ENCODE measurements at regions not wholly inside any gene's neighbourhood (a gene's known extent, or its start where the extent isn't known, plus 50 kb on each side); places are given as distances from the start of the nearest gene placed in this dataset.

DNA sequence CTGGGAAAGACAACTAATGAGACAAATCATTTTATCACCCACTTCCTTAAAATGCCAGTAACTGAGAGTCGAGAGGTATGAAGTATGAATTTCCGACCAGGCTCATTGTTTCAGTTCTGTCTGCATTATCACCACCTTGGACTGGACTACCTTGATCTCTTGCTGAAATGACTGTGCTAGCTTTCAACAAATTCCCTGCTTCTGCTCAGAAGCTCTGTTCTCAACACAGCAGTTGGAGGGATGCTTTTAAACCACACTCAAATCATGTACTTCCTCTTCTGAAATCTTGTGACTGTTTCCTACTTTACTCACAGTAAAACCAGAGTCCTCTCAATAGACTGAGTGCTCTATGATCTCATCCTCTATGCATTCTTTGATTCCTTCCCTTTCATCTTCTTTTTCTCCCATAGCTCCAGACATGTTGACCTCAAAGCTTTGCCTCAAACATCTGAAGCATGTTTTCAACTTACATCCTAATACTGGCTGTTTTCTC is 195.8 kb downstream of the KCNJ2 start:
- H3K27ac ChIP-seq = no peak overlapping the region
- DNase-seq (ENCODE audit: low read depth, low spot score) = no peak
- no peak for TF ChIP-seq EZH2 (IDR thresholded peaks at IDR 0.05)
- TF ChIP-seq POLR2AphosphoS5 (IDR thresholded peaks at IDR 0.05; ENCODE audit: borderline replicate concordance, low read depth, low read length) = no peak

DNA sequence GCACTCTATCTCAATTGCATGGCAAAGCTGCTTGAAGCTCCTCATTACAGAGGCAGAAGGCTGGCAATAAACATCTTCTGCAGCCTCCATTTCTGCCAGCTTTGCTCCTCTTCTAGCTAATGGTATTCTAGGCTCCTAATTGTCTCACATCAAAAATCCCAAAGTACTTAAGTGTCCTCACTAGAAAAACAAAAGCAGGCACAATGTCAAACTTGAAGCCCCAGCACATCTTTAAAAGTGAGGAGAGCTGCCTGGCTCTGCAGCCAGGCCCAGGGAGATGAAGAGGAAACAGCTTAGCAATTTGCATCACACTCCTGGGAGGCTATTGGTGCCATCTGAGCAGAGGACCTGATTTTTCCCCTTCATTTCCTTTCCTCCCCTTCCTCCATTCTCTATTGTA is 197.1 kb downstream of the KCNJ2 start:
- DNase-seq (ENCODE audit: low read depth, low spot score) = no peak
- no peak for TF ChIP-seq POLR2AphosphoS5 (IDR thresholded peaks at IDR 0.05; ENCODE audit: borderline replicate concordance, low read depth, low read length)
- TF ChIP-seq EZH2 (IDR thresholded peaks at IDR 0.05) = no peak
- no peak for TF ChIP-seq FOXP2 (optimal IDR thresholded peaks at IDR 0.05; ENCODE audit: control extremely low read depth, extremely low read length, insufficient read depth)

More for the DNA sequence above, 195.8 kb downstream of the KCNJ2 start:
- H3K9me3 ChIP-seq (ENCODE audit: low read depth, low read length) = no peaks in the 10 kb centered on the region
- H3K9ac ChIP-seq (ENCODE audit: insufficient read length) = no peak overlapping the region
- no peaks in the 10 kb centered on the region for H3K36me3 ChIP-seq (ENCODE audit: insufficient read depth, low read length)
- H3K4me3 ChIP-seq = no peak overlapping the region

DNA sequence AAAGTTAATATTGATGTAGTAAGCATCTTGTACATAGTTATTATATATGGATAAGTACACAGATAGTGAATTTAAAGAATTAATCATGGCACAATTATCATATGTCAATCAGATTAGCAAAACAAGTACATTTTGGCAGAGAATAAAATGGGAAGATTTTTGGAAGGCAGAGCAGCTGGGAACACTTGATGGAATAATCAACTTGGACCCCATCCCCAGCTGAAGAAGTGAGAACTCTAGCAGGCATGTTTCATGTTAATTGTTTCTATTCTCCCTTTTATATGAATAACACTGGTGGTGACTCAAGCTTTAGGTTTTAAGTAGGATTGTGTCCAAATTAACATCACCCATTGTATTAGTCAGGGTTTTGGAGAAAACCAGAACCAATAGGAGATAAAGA is 198.7 kb downstream of the KCNJ2 start:
- H3K36me3 ChIP-seq (ENCODE audit: insufficient read depth, low read length) = no peaks in the 10 kb centered on the region
- no peak overlapping the region for H3K27ac ChIP-seq
- TF ChIP-seq POLR2AphosphoS5 (IDR thresholded peaks at IDR 0.05; ENCODE audit: borderline replicate concordance, low read depth, low read length) (no peak), FOXP2 (optimal IDR thresholded peaks at IDR 0.05; ENCODE audit: control extremely low read depth, extremely low read length, insufficient read depth) (no peak), EZH2 (IDR thresholded peaks at IDR 0.05) (no peak)
- DNase-seq (ENCODE audit: low read depth, low spot score) = no peak
- H3K4me3 ChIP-seq = no peak overlapping the region
- no peak overlapping the region for H3K9ac ChIP-seq (ENCODE audit: insufficient read length)
- no peaks in the 10 kb centered on the region for H3K9me3 ChIP-seq (ENCODE audit: low read depth, low read length)

More for the DNA sequence above, 197.1 kb downstream of the KCNJ2 start:
- no peaks in the 10 kb centered on the region for H3K36me3 ChIP-seq (ENCODE audit: insufficient read depth, low read length)
- H3K4me3 ChIP-seq = no peak overlapping the region
- H3K9ac ChIP-seq (ENCODE audit: insufficient read length) = no peak overlapping the region
- no peaks in the 10 kb centered on the region for H3K9me3 ChIP-seq (ENCODE audit: low read depth, low read length)
- no peak overlapping the region for H3K27ac ChIP-seq

DNA sequence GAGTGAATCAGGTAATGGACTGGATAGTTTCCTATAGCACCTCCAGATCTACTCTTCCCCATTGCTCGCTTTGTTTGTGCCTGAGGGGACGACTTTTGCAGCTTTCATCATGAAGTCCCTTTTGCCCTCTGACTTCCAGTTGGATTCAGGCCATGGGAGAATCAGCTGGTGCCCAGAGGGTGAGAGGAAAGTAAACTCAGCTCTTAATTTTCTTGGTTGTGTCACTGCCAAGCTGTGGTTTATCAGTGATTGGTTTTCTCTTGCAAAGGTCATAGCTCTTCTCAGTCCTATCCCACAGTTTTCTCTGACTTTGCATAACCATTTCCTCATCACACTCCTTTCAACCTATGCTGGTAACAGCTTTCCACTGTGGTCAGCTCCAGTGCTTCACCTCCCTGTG is 200.1 kb downstream of the KCNJ2 start:
- Histone ChIP-seq H3K9me3 (ENCODE audit: low read depth, low read length) (no peaks in the 10 kb centered on the region), H3K27ac (no peak overlapping the region), H3K4me3 (no peak overlapping the region), H3K36me3 (ENCODE audit: insufficient read depth, low read length) (no peaks in the 10 kb centered on the region), H3K9ac (ENCODE audit: insufficient read length) (no peak overlapping the region)
- TF ChIP-seq EZH2 (IDR thresholded peaks at IDR 0.05) (no peak), FOXP2 (optimal IDR thresholded peaks at IDR 0.05; ENCODE audit: control extremely low read depth, extremely low read length, insufficient read depth) (no peak), POLR2AphosphoS5 (IDR thresholded peaks at IDR 0.05; ENCODE audit: borderline replicate concordance, low read depth, low read length) (no peak)
- DNase-seq (ENCODE audit: low read depth, low spot score) = no peak

DNA sequence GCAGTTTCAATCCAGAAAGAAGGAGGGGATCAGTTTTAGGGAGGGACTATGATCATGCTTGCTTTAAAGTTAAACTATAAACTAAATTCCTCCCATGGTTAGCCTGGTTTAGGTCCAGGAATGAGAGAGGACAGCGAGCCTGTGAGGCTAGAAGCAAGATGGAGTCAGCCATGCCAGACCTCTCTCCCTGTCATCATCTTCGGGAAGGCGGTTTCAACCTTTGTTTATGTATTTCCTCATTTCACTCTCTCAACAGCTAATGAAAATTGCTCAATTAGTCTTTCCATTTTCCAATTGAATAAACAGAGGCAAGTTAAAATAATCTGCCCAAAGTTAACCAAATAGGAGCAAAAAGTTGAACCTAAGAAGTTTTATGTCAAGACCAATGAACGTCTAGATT is 201.5 kb downstream of the KCNJ2 start:
- Histone ChIP-seq H3K9ac (ENCODE audit: insufficient read length) (no peak overlapping the region), H3K9me3 (ENCODE audit: low read depth, low read length) (no peaks in the 10 kb centered on the region), H3K36me3 (ENCODE audit: insufficient read depth, low read length) (no peaks in the 10 kb centered on the region), H3K27ac (no peak overlapping the region), H3K4me3 (no peak overlapping the region)
- no peak for DNase-seq (ENCODE audit: low read depth, low spot score)
- no peak for TF ChIP-seq POLR2AphosphoS5 (IDR thresholded peaks at IDR 0.05; ENCODE audit: borderline replicate concordance, low read depth, low read length)
- TF ChIP-seq EZH2 (IDR thresholded peaks at IDR 0.05) = no peak
- TF ChIP-seq FOXP2 (optimal IDR thresholded peaks at IDR 0.05; ENCODE audit: control extremely low read depth, extremely low read length, insufficient read depth) = no peak

DNA sequence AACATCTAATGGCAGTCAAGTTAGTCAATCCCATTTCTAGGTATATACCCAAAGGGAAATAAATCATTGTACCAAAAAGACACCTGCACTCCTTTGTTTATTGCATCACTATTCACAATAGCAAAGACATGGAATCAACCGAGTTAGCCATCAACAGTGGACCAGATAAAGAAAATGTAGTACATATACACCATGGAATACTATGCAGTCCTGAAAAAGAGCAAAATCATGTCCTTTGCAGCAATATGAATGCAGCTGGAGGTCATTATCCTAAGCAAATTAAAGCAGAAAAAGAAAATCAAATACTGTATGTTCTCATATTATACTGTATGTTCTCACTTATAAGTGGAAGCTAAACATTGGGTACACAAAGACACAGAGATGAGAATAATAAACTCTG is 204.0 kb downstream of the KCNJ2 start:
- no peaks in the 10 kb centered on the region for H3K36me3 ChIP-seq (ENCODE audit: insufficient read depth, low read length)
- H3K4me3 ChIP-seq = no peak overlapping the region
- no peak for DNase-seq (ENCODE audit: low read depth, low spot score)
- H3K9me3 ChIP-seq (ENCODE audit: low read depth, low read length) = no peaks in the 10 kb centered on the region
- H3K27ac ChIP-seq = no peak overlapping the region
- H3K9ac ChIP-seq (ENCODE audit: insufficient read length) = no peak overlapping the region
- TF ChIP-seq EZH2 (IDR thresholded peaks at IDR 0.05) (no peak), FOXP2 (optimal IDR thresholded peaks at IDR 0.05; ENCODE audit: control extremely low read depth, extremely low read length, insufficient read depth) (no peak), POLR2AphosphoS5 (IDR thresholded peaks at IDR 0.05; ENCODE audit: borderline replicate concordance, low read depth, low read length) (no peak)

DNA sequence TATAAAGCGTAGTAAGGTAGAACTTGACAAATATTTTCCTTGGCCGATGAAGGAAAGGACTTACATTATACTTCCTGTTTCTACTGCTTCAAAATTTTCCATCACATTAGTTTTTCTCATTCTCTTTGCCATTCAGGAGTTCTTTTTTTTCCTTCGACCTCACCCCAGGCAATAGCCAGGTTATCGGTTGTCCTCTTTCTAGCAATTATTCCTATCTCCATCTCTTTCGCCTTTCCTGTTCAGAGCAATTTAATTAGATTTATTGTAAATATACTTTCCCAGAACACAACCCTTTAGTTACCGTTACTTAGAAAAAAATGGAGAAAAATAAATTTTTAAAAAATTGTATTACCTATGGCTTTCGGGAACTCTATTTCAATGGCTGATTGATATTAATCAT is 205.2 kb downstream of the KCNJ2 start:
- DNase-seq (ENCODE audit: low read depth, low spot score) = no peak
- no peak overlapping the region for H3K9ac ChIP-seq (ENCODE audit: insufficient read length)
- H3K27ac ChIP-seq = no peak overlapping the region
- H3K36me3 ChIP-seq (ENCODE audit: insufficient read depth, low read length) = no peaks in the 10 kb centered on the region
- H3K9me3 ChIP-seq (ENCODE audit: low read depth, low read length) = no peaks in the 10 kb centered on the region
- no peak overlapping the region for H3K4me3 ChIP-seq
- no peak for TF ChIP-seq POLR2AphosphoS5 (IDR thresholded peaks at IDR 0.05; ENCODE audit: borderline replicate concordance, low read depth, low read length)
- TF ChIP-seq EZH2 (IDR thresholded peaks at IDR 0.05) = no peak
- TF ChIP-seq FOXP2 (optimal IDR thresholded peaks at IDR 0.05; ENCODE audit: control extremely low read depth, extremely low read length, insufficient read depth) = no peak

DNA sequence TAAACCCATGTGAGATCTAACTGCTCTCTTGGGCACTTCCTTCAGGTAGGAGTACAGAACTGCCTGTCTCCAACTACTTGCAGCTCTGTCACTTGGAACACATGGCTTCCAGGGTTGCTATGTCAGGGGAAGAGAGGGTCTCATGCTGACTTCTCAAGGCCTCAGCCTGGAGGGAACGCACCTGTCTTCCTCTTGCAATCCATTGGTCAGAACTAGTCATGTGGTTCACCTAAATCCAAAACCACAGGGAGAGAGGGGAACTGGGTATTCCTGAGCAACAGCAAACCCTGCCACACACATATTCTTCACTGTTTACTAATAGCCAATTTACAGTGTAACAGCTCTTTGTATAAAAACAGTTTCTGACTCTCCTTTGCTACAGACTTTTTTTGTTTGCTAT is 206.1 kb downstream of the KCNJ2 start:
- Histone ChIP-seq H3K27ac (no peak overlapping the region), H3K9ac (ENCODE audit: insufficient read length) (no peak overlapping the region), H3K9me3 (ENCODE audit: low read depth, low read length) (no peaks in the 10 kb centered on the region), H3K4me3 (no peak overlapping the region), H3K36me3 (ENCODE audit: insufficient read depth, low read length) (no peaks in the 10 kb centered on the region)
- DNase-seq (ENCODE audit: low read depth, low spot score) = no peak
- no peak for TF ChIP-seq EZH2 (IDR thresholded peaks at IDR 0.05)
- TF ChIP-seq POLR2AphosphoS5 (IDR thresholded peaks at IDR 0.05; ENCODE audit: borderline replicate concordance, low read depth, low read length) = no peak
- no peak for TF ChIP-seq FOXP2 (optimal IDR thresholded peaks at IDR 0.05; ENCODE audit: control extremely low read depth, extremely low read length, insufficient read depth)
